ENCODE measurements at regions not wholly inside any gene's neighbourhood (a gene's known extent, or its start where the extent isn't known, plus 50 kb on each side); places are given as distances from the start of the nearest gene placed in this dataset.
"Not testable (repeated sequence)": the region's sequence is repeated elsewhere in the genome, so short reads cannot be mapped to it uniquely, and the experiment has no call there.

- TF ChIP-seq RAD21 (conservative IDR thresholded peaks at IDR 0.05); CTCF (IDR thresholded peaks at IDR 0.05; ENCODE audit: poor library complexity, severe bottlenecking); EZH2 (IDR thresholded peaks at IDR 0.05; ENCODE audit: borderline replicate concordance, insufficient read depth, low read length, poor library complexity, severe bottlenecking); TAF1 (IDR thresholded peaks at IDR 0.05; ENCODE audit: low read depth); REST (IDR thresholded peaks at IDR 0.05; ENCODE audit: borderline replicate concordance); EP300 (conservative IDR thresholded peaks at IDR 0.05; ENCODE audit: poor library complexity, severe bottlenecking); POLR2AphosphoS5 (IDR thresholded peaks at IDR 0.05): not testable (repeated sequence)
These were observed 306.9 kb upstream of the IL12A start for GRCh38 chr3:159681717-159682116.

All from neural cell (in vitro differentiated cells).